Mucosa of gallbladder (tissue), 1 donor: ENCODE measurements at regions not wholly inside any gene's neighbourhood (a gene's known extent, or its start where the extent isn't known, plus 50 kb on each side); places are given as distances from the start of the nearest gene placed in this dataset.
"Not testable (repeated sequence)": the region's sequence is repeated elsewhere in the genome, so short reads cannot be mapped to it uniquely, and the experiment has no call there.

Experiments used
- DNase-seq: peaks from one replicate; pipeline ENCODE4 v3.0.0-alpha.2; 2020; ENCODE audit warnings: low spot score
- donor health status: DM: no; HTN: no; CAD: no.

- DNase-seq, result no peak
These were observed 610.2 kb downstream of the UQCRFS1 start for GRCh38 chr19:28602675-28603298.

DNA sequence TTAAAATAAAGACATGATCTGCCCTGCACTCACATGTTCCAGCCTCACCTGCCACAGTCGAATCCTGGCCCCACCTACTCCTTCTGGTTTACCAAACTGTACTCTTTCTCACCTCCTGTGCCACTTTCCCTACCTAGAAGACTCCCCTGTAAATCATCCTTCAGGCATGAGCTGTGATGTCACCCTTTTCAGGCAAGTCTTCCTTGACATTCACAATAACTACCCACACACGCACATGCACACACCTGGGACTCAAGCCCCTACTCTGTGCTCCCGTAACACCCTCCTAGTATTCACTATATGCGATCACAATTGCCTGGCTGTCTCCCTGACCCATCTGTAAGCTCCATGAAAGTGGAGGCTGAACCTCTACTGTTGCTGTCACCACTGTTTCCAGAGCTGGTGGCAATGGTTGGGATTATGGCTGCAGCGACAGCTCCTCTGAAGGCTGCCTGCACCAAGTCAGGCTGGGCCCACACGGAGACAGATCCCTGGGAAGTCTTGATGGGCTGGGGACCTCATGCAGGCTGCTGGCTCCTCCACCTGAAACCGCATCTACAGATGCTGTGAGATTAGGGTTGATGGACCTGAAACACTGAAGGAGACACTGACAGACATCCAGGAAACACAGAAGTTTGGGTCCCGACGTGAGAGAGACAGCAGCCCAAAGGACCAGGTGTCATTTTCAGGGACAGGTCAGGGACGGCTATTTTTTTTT lies 611.1 kb downstream of the UQCRFS1 start:
- DNase-seq, result no peak

- no peak for DNase-seq
These were observed 614.1 kb downstream of the UQCRFS1 start for GRCh38 chr19:28598861-28599260.

- DNase-seq, result no peak
These were observed 616.3 kb downstream of the UQCRFS1 start for GRCh38 chr19:28596561-28597071.

GRCh38 chr19:28595722-28596480 lies 617.0 kb downstream of the UQCRFS1 start:
- DNase-seq, result no peak

- no peak for DNase-seq
These were observed 618.2 kb downstream of the UQCRFS1 start for GRCh38 chr19:28594737-28595136.

GRCh38 chr19:28589991-28590411 lies 623.0 kb downstream of the UQCRFS1 start:
- DNase-seq, result not testable (repeated sequence)

DNA sequence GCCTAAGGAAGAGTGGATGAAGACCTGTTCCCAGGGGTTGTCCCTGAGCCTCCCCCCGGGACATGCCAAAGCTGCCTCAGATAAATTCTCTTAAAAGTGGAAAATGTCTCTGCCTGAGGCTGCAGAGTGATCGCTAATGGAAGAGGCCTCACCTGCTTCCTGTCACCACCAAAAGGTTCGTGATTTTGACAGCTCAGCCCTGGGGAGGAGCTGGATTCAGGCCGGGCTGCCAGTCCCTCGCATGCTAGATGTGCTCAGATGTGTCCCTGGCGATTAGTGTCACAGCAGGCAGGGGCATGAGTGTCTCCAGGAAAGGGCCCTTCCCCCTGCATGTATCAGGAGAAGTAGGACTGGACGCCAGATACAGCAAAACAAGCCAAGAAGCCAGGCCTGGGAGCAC lies 626.5 kb downstream of the UQCRFS1 start:
- DNase-seq, result no peak

GRCh38 chr19:28585796-28586195 lies 627.2 kb downstream of the UQCRFS1 start:
- DNase-seq, result no peak

DNA sequence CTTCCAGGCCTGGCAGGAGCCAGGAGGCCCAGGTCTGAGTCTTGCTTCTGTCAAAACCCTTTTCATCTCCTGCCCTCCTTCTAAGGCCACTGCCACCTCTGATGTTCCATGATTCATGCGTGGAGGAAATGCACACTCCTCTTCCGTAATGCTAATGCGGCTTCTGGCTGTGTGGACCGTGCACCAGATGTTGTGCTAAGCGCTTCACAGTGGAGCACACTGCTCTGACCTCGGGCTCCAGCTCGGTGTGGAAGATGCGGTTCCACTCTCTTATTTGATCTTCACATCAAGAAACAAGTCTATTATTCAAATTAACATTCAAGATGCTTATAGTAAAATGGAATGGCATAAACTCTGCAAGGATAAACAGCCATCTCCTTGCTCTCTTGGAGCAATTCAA lies 629.2 kb downstream of the UQCRFS1 start:
- DNase-seq, result no peak

GRCh38 chr19:28583242-28583641 lies 629.7 kb downstream of the UQCRFS1 start:
- no peak for DNase-seq

GRCh38 chr19:28582796-28583195 lies 630.2 kb downstream of the UQCRFS1 start:
- DNase-seq, result no peak

GRCh38 chr19:28582344-28582743 lies 630.6 kb downstream of the UQCRFS1 start:
- DNase-seq, result no peak

DNA sequence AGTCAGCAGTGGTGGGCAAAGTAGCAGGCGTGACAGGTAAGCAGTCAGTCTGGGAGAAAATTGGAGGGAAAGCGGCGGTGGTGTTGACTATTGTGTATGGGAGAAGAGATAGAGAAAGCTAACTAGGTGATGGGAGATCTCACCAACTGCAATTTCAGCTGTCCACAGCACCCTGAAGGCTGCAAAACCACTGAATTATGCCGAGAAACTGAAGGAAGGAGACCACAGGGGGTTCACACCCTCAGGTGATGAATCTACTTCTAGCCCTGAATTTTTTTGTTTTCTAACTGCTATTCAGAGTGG lies 631.5 kb downstream of the UQCRFS1 start:
- DNase-seq, result no peak

- no peak for DNase-seq
These were observed 634.0 kb downstream of the UQCRFS1 start for GRCh38 chr19:28578786-28579505.

DNA sequence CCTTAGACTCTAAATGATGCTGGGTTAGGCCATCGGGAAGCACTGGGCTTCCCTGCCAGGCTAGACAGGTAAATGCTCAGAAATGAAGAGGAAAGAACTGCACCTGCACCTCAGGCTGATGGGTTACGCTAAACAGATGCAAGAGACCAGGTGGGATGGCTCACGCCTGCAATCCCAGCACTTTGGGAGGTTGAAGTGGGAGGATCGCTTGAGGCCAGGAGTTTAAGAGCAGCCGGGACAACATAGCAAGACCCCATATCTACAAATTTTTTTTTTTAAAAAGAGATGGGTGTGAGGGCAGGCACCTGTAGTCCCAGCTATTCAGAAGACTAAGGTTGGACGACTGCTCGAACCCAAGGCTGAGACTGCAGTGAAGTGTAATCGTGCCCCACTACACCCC lies 634.7 kb downstream of the UQCRFS1 start:
- no peak for DNase-seq

DNA sequence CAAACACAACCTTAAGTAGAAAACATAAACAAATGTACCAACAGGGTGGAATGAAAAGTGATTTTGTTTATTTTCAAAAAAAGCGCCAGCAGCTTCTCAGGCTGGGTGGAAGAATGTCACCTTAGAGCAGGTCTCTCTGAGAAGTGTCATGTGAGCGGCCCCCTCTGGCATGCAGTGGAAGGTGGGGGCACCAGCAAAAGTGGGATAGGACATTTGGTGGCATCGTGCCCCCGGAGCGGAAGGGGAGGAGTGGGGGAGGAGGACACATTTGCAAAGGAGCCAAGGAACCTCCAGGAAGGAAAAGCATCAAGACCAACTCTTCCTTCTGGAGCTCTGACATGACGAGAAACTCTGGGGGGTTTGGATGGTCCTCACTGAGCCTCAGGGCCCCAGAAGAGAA lies 635.3 kb downstream of the UQCRFS1 start:
- DNase-seq, result no peak

- DNase-seq, result no peak
These were observed 635.7 kb downstream of the UQCRFS1 start for GRCh38 chr19:28577233-28577632.

- DNase-seq, result no peak
These were observed 637.1 kb downstream of the UQCRFS1 start for GRCh38 chr19:28575816-28576215.

DNA sequence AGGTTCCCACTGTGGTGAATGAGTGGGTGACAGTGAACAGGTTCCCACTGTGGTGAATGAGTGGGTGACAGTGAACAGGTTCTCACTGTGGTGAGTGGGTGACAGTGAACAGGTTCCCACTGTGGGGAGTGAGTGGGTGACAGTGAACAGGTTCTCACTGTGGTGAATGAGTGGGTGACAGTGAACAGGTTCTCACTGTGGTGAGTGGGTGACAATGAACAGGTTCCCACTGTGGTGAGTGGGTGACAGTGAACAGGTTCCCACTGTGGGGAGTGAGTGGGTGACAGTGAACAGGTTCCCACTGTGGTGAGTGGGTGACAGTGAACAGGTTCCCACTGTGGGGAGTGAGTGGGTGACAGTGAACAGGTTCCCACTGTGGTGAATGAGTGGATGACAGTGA lies 637.6 kb downstream of the UQCRFS1 start:
- not testable (repeated sequence) for DNase-seq

- DNase-seq, result no peak
These were observed 638.7 kb downstream of the UQCRFS1 start for GRCh38 chr19:28574212-28574611.
